Globus pallidus (tissue), 1 donor: ENCODE measurements at regions not wholly inside any gene's neighbourhood (a gene's known extent, or its start where the extent isn't known, plus 50 kb on each side); places are given as distances from the start of the nearest gene placed in this dataset.

Experiments used
- DNase-seq: peaks from one replicate; pipeline ENCODE4 v3.0.0-alpha.2; 2015; ENCODE audit warnings: low spot score

- no peak for DNase-seq
Observed at GRCh38 chr11:110984147-110984546, 261.4 kb upstream of the POU2AF2 start.

- no peak for DNase-seq
Observed at GRCh38 chr11:110982214-110982613, 263.3 kb upstream of the POU2AF2 start.

- DNase-seq = no peak
Observed at GRCh38 chr11:110979696-110980095, 265.8 kb upstream of the POU2AF2 start.

- no peak for DNase-seq
Observed at GRCh38 chr11:110977661-110978060, 265.4 kb upstream of the ARHGAP20 start.

GRCh38 chr11:110974731-110975130 is 262.5 kb upstream of the ARHGAP20 start:
- DNase-seq = no peak

- DNase-seq = no peak
Observed at GRCh38 chr11:110973401-110973980, 261.3 kb upstream of the ARHGAP20 start.

- DNase-seq = no peak
Observed at GRCh38 chr11:110972640-110973039, 260.4 kb upstream of the ARHGAP20 start.

- DNase-seq = no peak
Observed at GRCh38 chr11:110972106-110972505, 259.9 kb upstream of the ARHGAP20 start.

- no peak for DNase-seq
Observed at GRCh38 chr11:110971140-110971539, 258.9 kb upstream of the ARHGAP20 start.

GRCh38 chr11:110968348-110969062 is 256.3 kb upstream of the ARHGAP20 start:
- no peak for DNase-seq

- DNase-seq = no peak
Observed at GRCh38 chr11:110966131-110966530, 253.9 kb upstream of the ARHGAP20 start.

GRCh38 chr11:110962921-110963320 is 250.7 kb upstream of the ARHGAP20 start:
- DNase-seq = no peak

- no peak for DNase-seq
Observed at GRCh38 chr11:110960167-110960566, 247.9 kb upstream of the ARHGAP20 start.

- DNase-seq = no peak
Observed at GRCh38 chr11:110958216-110958615, 246.0 kb upstream of the ARHGAP20 start.

- no peak for DNase-seq
Observed at GRCh38 chr11:110955776-110956175, 243.5 kb upstream of the ARHGAP20 start.

GRCh38 chr11:110951950-110952503 is 239.8 kb upstream of the ARHGAP20 start:
- DNase-seq = no peak

GRCh38 chr11:110951037-110951949 is 239.1 kb upstream of the ARHGAP20 start:
- no peak for DNase-seq

- no peak for DNase-seq
Observed at GRCh38 chr11:110948112-110948511, 235.9 kb upstream of the ARHGAP20 start.

GRCh38 chr11:110947096-110947495 is 234.9 kb upstream of the ARHGAP20 start:
- no peak for DNase-seq

GRCh38 chr11:110939471-110939870 is 227.2 kb upstream of the ARHGAP20 start:
- DNase-seq = no peak

- DNase-seq = no peak
Observed at GRCh38 chr11:110935018-110935640, 222.9 kb upstream of the ARHGAP20 start.

GRCh38 chr11:110929129-110929528 is 216.9 kb upstream of the ARHGAP20 start:
- DNase-seq = no peak
